ENCODE measurements at regions not wholly inside any gene's neighbourhood (a gene's known extent, or its start where the extent isn't known, plus 50 kb on each side); places are given as distances from the start of the nearest gene placed in this dataset.

DNA sequence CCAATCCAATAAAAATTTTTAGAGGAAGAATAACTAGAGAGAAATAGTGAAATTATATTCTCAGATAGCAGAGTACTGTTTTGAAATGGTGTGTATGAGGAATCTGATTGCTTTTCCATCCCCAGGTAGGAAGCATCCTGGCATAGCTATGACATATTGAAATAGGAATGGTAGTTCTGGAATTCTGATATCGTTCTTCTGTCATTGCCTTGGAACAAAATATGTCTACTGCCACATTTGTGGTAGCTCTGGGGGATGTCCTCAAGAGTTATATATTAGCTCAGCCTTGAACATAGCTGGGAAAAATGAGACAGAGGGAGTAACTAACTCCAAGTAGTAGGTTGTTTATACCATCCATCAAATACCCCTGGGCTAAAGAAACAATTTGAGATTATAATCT, 950.7 kb downstream of the MCTP2 start:
- Histone ChIP-seq H3K27ac (ENCODE audit: low read length) (no peak overlapping the region), H3K9me2 (replicated peaks; ENCODE audit: insufficient read depth, low read length) (no peaks in the 10 kb centered on the region), H3K27me3 (replicated peaks; ENCODE audit: insufficient read depth, low read length) (no peaks in the 10 kb centered on the region), H3F3A (ENCODE audit: insufficient read depth, low read length) (no peaks in the 10 kb centered on the region), H4K20me1 (ENCODE audit: insufficient read depth, low read length) (no peaks in the 10 kb centered on the region), H3K9ac (ENCODE audit: low read length) (no peak overlapping the region), H3K36me3 (replicated peaks; ENCODE audit: insufficient read depth, low read length) (no peaks in the 10 kb centered on the region), H3K79me2 (ENCODE audit: low read length) (no peaks in the 10 kb centered on the region), H3K4me1 (ENCODE audit: low read length) (no peaks in the 10 kb centered on the region), H3K4me3 (ENCODE audit: low read length) (no peak overlapping the region), H2AFZ (ENCODE audit: low read length) (no peak overlapping the region), H3K9me3 (replicated peaks; ENCODE audit: insufficient read depth, low read length) (no peaks in the 10 kb centered on the region), H3K4me2 (ENCODE audit: low read depth, low read length) (no peak overlapping the region)
- no peak for TF ChIP-seq CTCF (IDR thresholded peaks at IDR 0.05; ENCODE audit: low read length)
- no peak for TF ChIP-seq EZH2phosphoT487 (IDR thresholded peaks at IDR 0.05; ENCODE audit: low read length)
- TF ChIP-seq EZH2 (optimal IDR thresholded peaks at IDR 0.05; ENCODE audit: low read depth, low read length), result no peak
- no peak for DNase-seq

DNA sequence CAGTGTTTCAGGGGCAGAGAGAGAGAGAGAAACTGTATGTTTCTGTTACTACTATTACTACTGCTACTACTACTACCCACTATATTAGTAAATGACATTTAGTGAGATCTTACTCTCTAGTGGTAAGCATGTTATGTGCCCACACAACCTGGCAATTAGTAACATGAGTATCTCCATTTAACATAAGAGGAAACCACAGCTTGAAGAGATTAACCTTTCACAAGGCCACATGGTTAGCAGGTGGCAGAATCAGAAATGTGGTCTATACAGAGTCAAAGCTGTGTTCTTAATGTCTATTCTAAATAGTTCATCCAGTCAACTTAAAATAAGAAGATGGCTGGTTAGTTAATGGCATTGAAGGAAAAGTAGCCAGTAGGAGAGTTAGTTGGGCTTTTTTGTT, 961.6 kb downstream of the MCTP2 start:
- no peaks in the 10 kb centered on the region for H3K79me2 ChIP-seq (ENCODE audit: low read length)
- TF ChIP-seq CTCF (IDR thresholded peaks at IDR 0.05; ENCODE audit: low read length), result no peak
- no peak for TF ChIP-seq EZH2 (optimal IDR thresholded peaks at IDR 0.05; ENCODE audit: low read depth, low read length)
- no peak for TF ChIP-seq EZH2phosphoT487 (IDR thresholded peaks at IDR 0.05; ENCODE audit: low read length)

GRCh38 chr15:95194746-95195145, 963.4 kb downstream of the MCTP2 start:
- no peaks in the 10 kb centered on the region for H4K20me1 ChIP-seq (ENCODE audit: insufficient read depth, low read length)
- no peaks in the 10 kb centered on the region; the same call in 1 of the 2 replicates for H3K9me2 ChIP-seq (replicated peaks; ENCODE audit: insufficient read depth, low read length)
- no peaks in the 10 kb centered on the region for H3K27me3 ChIP-seq (replicated peaks; ENCODE audit: insufficient read depth, low read length)
- H3K27ac ChIP-seq (ENCODE audit: low read length), result no peak overlapping the region
- H3K9me3 ChIP-seq (replicated peaks; ENCODE audit: insufficient read depth, low read length), result no peaks in the 10 kb centered on the region
- no peak for TF ChIP-seq EZH2 (optimal IDR thresholded peaks at IDR 0.05; ENCODE audit: low read depth, low read length)
- no peak for TF ChIP-seq EZH2phosphoT487 (IDR thresholded peaks at IDR 0.05; ENCODE audit: low read length)
- TF ChIP-seq CTCF (IDR thresholded peaks at IDR 0.05; ENCODE audit: low read length), result no peak
- H3K4me1 ChIP-seq (ENCODE audit: low read length), result no peaks in the 10 kb centered on the region
- no peak overlapping the region for H3K4me3 ChIP-seq (ENCODE audit: low read length)
- DNase-seq, result no peak
- H3K9ac ChIP-seq (ENCODE audit: low read length), result no peak overlapping the region
- H3K36me3 ChIP-seq (replicated peaks; ENCODE audit: insufficient read depth, low read length), result no peaks in the 10 kb centered on the region
- H2AFZ ChIP-seq (ENCODE audit: low read length), result no peak overlapping the region
- H3F3A ChIP-seq (ENCODE audit: insufficient read depth, low read length), result no peaks in the 10 kb centered on the region
- H3K79me2 ChIP-seq (ENCODE audit: low read length), result no peaks in the 10 kb centered on the region
- no peak overlapping the region for H3K4me2 ChIP-seq (ENCODE audit: low read depth, low read length)

More for the DNA sequence above, 961.6 kb downstream of the MCTP2 start:
- no peaks in the 10 kb centered on the region for H3K9me2 ChIP-seq (replicated peaks; ENCODE audit: insufficient read depth, low read length)
- H3K4me2 ChIP-seq (ENCODE audit: low read depth, low read length), result no peak overlapping the region
- no peaks in the 10 kb centered on the region for H3F3A ChIP-seq (ENCODE audit: insufficient read depth, low read length)
- H3K27me3 ChIP-seq (replicated peaks; ENCODE audit: insufficient read depth, low read length), result no peaks in the 10 kb centered on the region
- no peak overlapping the region for H3K4me3 ChIP-seq (ENCODE audit: low read length)
- no peak for DNase-seq
- no peak overlapping the region for H2AFZ ChIP-seq (ENCODE audit: low read length)
- no peaks in the 10 kb centered on the region for H3K4me1 ChIP-seq (ENCODE audit: low read length)
- no peak overlapping the region for H3K27ac ChIP-seq (ENCODE audit: low read length)
- no peaks in the 10 kb centered on the region for H3K36me3 ChIP-seq (replicated peaks; ENCODE audit: insufficient read depth, low read length)
- no peak overlapping the region for H3K9ac ChIP-seq (ENCODE audit: low read length)
- no peaks in the 10 kb centered on the region for H4K20me1 ChIP-seq (ENCODE audit: insufficient read depth, low read length)
- no peaks in the 10 kb centered on the region for H3K9me3 ChIP-seq (replicated peaks; ENCODE audit: insufficient read depth, low read length)

Measured in MM.1S (cell line).